Colonic mucosa (tissue), 4 donors: ENCODE measurements at regions not wholly inside any gene's neighbourhood (a gene's known extent, or its start where the extent isn't known, plus 50 kb on each side); places are given as distances from the start of the nearest gene placed in this dataset.
"Not testable (repeated sequence)": the region's sequence is repeated elsewhere in the genome, so short reads cannot be mapped to it uniquely, and the experiment has no call there.

Experiments used
- DNase-seq: peaks from one replicate; pipeline ENCODE4 v3.0.0-alpha.2; 2020
- H3K27ac ChIP-seq: fragments of 200-600 bp; one replicate; pipeline ENCODE4 v1.8.0; 2021
- H3K27me3 ChIP-seq: fragments of 200-600 bp; one replicate; pipeline ENCODE4 v1.8.0; 2021
- H3K36me3 ChIP-seq: fragments of 200-600 bp; one replicate; pipeline ENCODE4 v1.8.0; 2021
- H3K4me1 ChIP-seq: fragments of 200-600 bp; one replicate; pipeline ENCODE4 v1.8.0; 2021; ENCODE audit warnings: mild to moderate bottlenecking
- H3K4me3 ChIP-seq: fragments of 200-600 bp; one replicate; pipeline ENCODE4 v1.8.0; 2021
- H3K9ac ChIP-seq, 2 donors: one replicate each; pipeline ENCODE4 v1.7.0; 2013; ENCODE audit warnings: control low read depth in 2 of 2, low read depth in 2 of 2, low read length in 2 of 2
- H3K9me3 ChIP-seq: fragments of 200-600 bp; one replicate; pipeline ENCODE4 v1.8.0; 2021
- CTCF ChIP-seq: fragments of 200-600 bp; IDR thresholded peaks from one replicate; pipeline ENCODE4 v1.8.0; 2022; ENCODE audit warnings: antibody characterized with exemption, mild to moderate bottlenecking
- intact Hi-C: fragments of 100-400 bp; cut with DNase I; formaldehyde crosslinking; loops from one replicate; pipeline ENCODE4 v1.14.1; 2022
- donor health status: healthy.
- donor health status: DM: no; HTN: no; CAD: no.
- donor health status: DM: no; HTN: no; CAD: no.

DNA sequence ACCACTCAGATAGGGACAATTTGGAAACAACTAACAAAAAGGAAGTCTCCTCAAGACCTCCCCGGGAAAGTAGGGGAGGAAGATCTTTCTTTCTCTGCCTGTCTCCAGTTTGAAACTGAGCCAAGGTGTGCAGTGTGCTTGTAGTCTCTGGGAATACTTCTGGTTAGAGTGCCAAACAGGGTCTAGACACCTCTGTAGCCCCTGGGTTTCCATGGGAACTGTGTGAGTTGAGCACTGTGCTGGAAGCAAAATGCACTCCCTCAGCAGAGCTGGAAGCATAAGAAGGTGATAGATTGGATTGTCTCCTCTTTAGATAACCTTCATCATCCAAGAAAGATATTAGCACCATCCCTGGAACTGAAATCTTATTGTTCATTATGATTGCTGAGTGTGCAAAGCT, 129.2 kb upstream of the TNPO1 start:
- Histone ChIP-seq H3K36me3 (no peaks in the 10 kb centered on the region), H3K9me3 (no peaks in the 10 kb centered on the region), H3K4me1 (no peaks in the 10 kb centered on the region), H3K27me3 (no peaks in the 10 kb centered on the region), H3K27ac (no peak overlapping the region), H3K4me3 (no peak overlapping the region), H3K9ac (no peak overlapping the region)
- no peak for DNase-seq
- intact Hi-C loops, result no loop called here
- no peak for TF ChIP-seq CTCF

DNA sequence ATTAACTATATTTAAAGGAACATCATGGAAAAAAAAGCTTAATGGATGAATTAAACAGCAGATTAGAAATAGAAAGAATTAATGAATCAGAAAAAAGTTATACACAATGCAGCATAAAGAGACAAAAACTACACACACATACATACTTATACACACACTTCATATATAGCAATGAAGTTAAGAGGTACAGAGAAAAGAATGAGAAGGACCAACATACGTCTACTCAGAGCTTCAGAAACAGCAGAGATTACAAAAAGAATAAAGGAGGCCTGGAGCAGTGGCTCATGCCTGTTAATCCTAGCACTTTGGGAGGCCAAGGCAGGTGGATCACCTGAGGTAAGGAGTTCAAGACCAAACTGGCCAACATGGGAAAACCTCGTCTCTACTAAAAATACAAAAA, 133.9 kb upstream of the TNPO1 start:
- H3K27ac ChIP-seq, result no peak overlapping the region
- no peak overlapping the region for H3K4me3 ChIP-seq
- no peak for TF ChIP-seq CTCF
- DNase-seq, result no peak
- H3K27me3 ChIP-seq, result no peaks in the 10 kb centered on the region
- H3K9ac ChIP-seq, result no peak overlapping the region
- intact Hi-C loops, result no loop called here
- H3K36me3 ChIP-seq, result no peaks in the 10 kb centered on the region
- H3K9me3 ChIP-seq, result no peaks in the 10 kb centered on the region
- no peaks in the 10 kb centered on the region for H3K4me1 ChIP-seq

- no peak overlapping the region for H3K27ac ChIP-seq
- H3K4me1 ChIP-seq, result no peaks in the 10 kb centered on the region
- H3K4me3 ChIP-seq, result no peak overlapping the region
- no peaks in the 10 kb centered on the region for H3K36me3 ChIP-seq
- intact Hi-C loops, result no loop called here
- no peaks in the 10 kb centered on the region for H3K27me3 ChIP-seq
- DNase-seq, result no peak
- TF ChIP-seq CTCF, result no peak
- H3K9me3 ChIP-seq, result no peaks in the 10 kb centered on the region
- no peak overlapping the region for H3K9ac ChIP-seq
These were observed 134.7 kb upstream of the TNPO1 start for GRCh38 chr5:72681781-72682180.

DNA sequence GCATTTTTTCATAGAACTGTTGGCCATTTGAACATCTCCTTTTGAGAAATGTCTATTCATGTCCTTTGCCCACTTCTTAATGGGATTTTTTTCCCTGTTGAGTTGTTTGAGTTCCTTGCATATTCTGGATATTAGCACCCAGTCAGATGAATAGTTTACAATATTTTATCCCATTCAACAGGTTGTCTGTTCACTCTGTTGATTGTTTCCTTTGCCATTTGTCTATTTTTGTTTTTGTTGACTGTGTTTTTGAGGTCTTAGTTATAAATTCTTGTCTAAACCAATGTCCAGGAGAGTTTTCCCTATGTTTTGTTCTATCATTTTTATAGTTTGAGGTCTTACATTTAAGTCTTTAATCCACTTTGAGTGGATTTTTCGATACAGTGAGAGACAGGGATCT, 139.0 kb upstream of the TNPO1 start:
- DNase-seq, result no peak
- intact Hi-C loops, result no loop called here
- no peak for TF ChIP-seq CTCF

DNA sequence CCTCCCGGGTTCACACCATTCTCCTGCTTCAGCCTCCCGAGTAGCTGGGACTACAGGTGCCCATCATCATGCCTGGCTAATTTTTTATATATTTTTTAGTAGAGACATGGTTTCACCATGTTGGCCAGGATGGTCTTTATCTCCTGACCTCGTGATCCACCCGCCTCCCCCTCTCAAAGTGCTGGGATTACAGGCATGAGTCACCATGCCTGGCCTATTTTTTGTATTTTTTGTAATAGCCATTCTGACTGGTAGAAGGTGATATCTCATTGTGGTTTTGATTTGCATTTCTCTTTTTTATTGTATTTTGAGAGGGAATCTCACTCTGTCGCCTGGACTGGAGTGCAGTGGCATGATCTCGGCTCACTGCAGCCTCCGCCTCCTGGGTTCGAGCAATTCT, 139.6 kb upstream of the TNPO1 start:
- H3K27ac ChIP-seq, H3K4me3 ChIP-seq, DNase-seq, intact Hi-C loops, H3K4me1 ChIP-seq, H3K27me3 ChIP-seq, H3K9me3 ChIP-seq, H3K36me3 ChIP-seq, H3K9ac ChIP-seq: not testable (repeated sequence)

More for the DNA sequence above, 139.0 kb upstream of the TNPO1 start:
- Histone ChIP-seq H3K9me3 (no peaks in the 10 kb centered on the region), H3K4me3 (no peak overlapping the region), H3K27me3 (no peaks in the 10 kb centered on the region), H3K9ac (no peak overlapping the region), H3K36me3 (no peaks in the 10 kb centered on the region), H3K4me1 (no peaks in the 10 kb centered on the region), H3K27ac (no peak overlapping the region)

DNA sequence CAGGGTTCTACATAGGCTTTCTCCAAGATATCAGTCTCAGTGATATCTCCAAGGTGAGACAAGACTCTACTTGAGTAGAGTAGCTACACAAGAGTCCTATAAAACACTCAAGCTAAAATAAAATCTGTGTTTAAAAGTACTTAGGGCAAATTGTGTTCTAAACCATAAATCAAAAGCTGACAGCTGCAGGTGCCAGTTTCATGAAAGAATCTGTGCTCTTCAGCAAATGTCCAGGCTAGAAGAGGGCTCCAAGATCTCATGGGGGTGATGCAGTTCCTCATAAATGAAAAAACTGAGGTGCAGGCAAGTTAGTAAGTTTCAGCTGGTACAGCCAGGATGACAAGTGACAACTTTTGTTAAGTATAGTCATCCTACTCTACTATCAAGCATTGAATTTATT, 142.8 kb upstream of the TNPO1 start:
- Histone ChIP-seq H3K9ac (no peak overlapping the region), H3K27me3 (no peaks in the 10 kb centered on the region), H3K4me3 (no peak overlapping the region), H3K36me3 (no peaks in the 10 kb centered on the region), H3K27ac (no peak overlapping the region), H3K9me3 (no peaks in the 10 kb centered on the region), H3K4me1 (no peaks in the 10 kb centered on the region)
- TF ChIP-seq CTCF, result no peak
- no peak for DNase-seq
- intact Hi-C loops, result no loop called here
